ENCODE measurements at regions not wholly inside any gene's neighbourhood (a gene's known extent, or its start where the extent isn't known, plus 50 kb on each side); places are given as distances from the start of the nearest gene placed in this dataset.

- Histone ChIP-seq H3K27me3 (ENCODE audit: control insufficient read depth in 2 of 2, insufficient read depth in 1 of 2, low read length in 1 of 2) (no peaks in the 10 kb centered on the region), H3K36me3 (ENCODE audit: control insufficient read depth in 2 of 2, insufficient read depth in 2 of 2, low read length in 1 of 2) (no peaks in the 10 kb centered on the region), H3K27ac (ENCODE audit: low read depth in 1 of 2, low read length in 1 of 2) (no peak overlapping the region), H3K4me3 (ENCODE audit: low read length in 2 of 2) (no peak overlapping the region), H3K9me3 (ENCODE audit: control insufficient read depth in 2 of 2, insufficient read depth in 1 of 2, low read length in 1 of 2) (no peaks in the 10 kb centered on the region), H3K4me1 (ENCODE audit: control insufficient read depth in 2 of 2, insufficient read depth in 2 of 2, low read length in 2 of 2) (no peaks in the 10 kb centered on the region)
- 98% methylated on average over 7 of the region's 7 CpGs for WGBS
- DNase-seq (ENCODE audit: low read depth in 6 of 9, low spot score in 9 of 9) = no peak
These were observed 130.2 kb downstream of the INHBB start for GRCh38 chr2:120476141-120476540.

GRCh38 chr2:120477198-120477597, 131.3 kb downstream of the INHBB start:
- WGBS = 77% methylated on average over 3 of the region's 3 CpGs
- Histone ChIP-seq H3K36me3 (ENCODE audit: control insufficient read depth in 2 of 2, insufficient read depth in 2 of 2, low read length in 1 of 2) (no peaks in the 10 kb centered on the region), H3K27ac (ENCODE audit: low read depth in 1 of 2, low read length in 1 of 2) (no peak overlapping the region), H3K9me3 (ENCODE audit: control insufficient read depth in 2 of 2, insufficient read depth in 1 of 2, low read length in 1 of 2) (no peaks in the 10 kb centered on the region), H3K27me3 (ENCODE audit: control insufficient read depth in 2 of 2, insufficient read depth in 1 of 2, low read length in 1 of 2) (no peaks in the 10 kb centered on the region), H3K4me3 (ENCODE audit: low read length in 2 of 2) (no peak overlapping the region), H3K4me1 (ENCODE audit: control insufficient read depth in 2 of 2, insufficient read depth in 2 of 2, low read length in 2 of 2) (no peaks in the 10 kb centered on the region)
- DNase-seq (ENCODE audit: low read depth in 6 of 9, low spot score in 9 of 9) = no peak

- DNase-seq (ENCODE audit: low read depth in 6 of 9, low spot score in 9 of 9) = no peak
- no peak overlapping the region for H3K27ac ChIP-seq (ENCODE audit: low read depth in 1 of 2, low read length in 1 of 2)
- H3K9me3 ChIP-seq (ENCODE audit: control insufficient read depth in 2 of 2, insufficient read depth in 1 of 2, low read length in 1 of 2) = no peaks in the 10 kb centered on the region
- no peak overlapping the region for H3K4me3 ChIP-seq (ENCODE audit: low read length in 2 of 2)
- WGBS = 96% methylated on average over 6 of the region's 6 CpGs
- H3K4me1 ChIP-seq (ENCODE audit: control insufficient read depth in 2 of 2, insufficient read depth in 2 of 2, low read length in 2 of 2) = no peaks in the 10 kb centered on the region
- H3K27me3 ChIP-seq (ENCODE audit: control insufficient read depth in 2 of 2, insufficient read depth in 1 of 2, low read length in 1 of 2) = no peaks in the 10 kb centered on the region
- H3K36me3 ChIP-seq (ENCODE audit: control insufficient read depth in 2 of 2, insufficient read depth in 2 of 2, low read length in 1 of 2) = no peaks in the 10 kb centered on the region
These were observed 132.0 kb downstream of the INHBB start for GRCh38 chr2:120477831-120478481.

- Histone ChIP-seq H3K27ac (ENCODE audit: low read depth in 1 of 2, low read length in 1 of 2) (no peak overlapping the region), H3K4me1 (ENCODE audit: control insufficient read depth in 2 of 2, insufficient read depth in 2 of 2, low read length in 2 of 2) (no peaks in the 10 kb centered on the region), H3K9me3 (ENCODE audit: control insufficient read depth in 2 of 2, insufficient read depth in 1 of 2, low read length in 1 of 2) (no peaks in the 10 kb centered on the region), H3K4me3 (ENCODE audit: low read length in 2 of 2) (no peak overlapping the region), H3K36me3 (ENCODE audit: control insufficient read depth in 2 of 2, insufficient read depth in 2 of 2, low read length in 1 of 2) (no peaks in the 10 kb centered on the region), H3K27me3 (ENCODE audit: control insufficient read depth in 2 of 2, insufficient read depth in 1 of 2, low read length in 1 of 2) (no peaks in the 10 kb centered on the region)
- DNase-seq (ENCODE audit: low read depth in 6 of 9, low spot score in 9 of 9) = no peak
- WGBS = 86% methylated on average over 9 of the region's 9 CpGs
These were observed 134.5 kb downstream of the INHBB start for GRCh38 chr2:120480346-120480902.

GRCh38 chr2:120480903-120481445, 135.0 kb downstream of the INHBB start:
- no peak for DNase-seq (ENCODE audit: low read depth in 6 of 9, low spot score in 9 of 9)
- no peak overlapping the region for H3K4me3 ChIP-seq (ENCODE audit: low read length in 2 of 2)
- no peaks in the 10 kb centered on the region for H3K4me1 ChIP-seq (ENCODE audit: control insufficient read depth in 2 of 2, insufficient read depth in 2 of 2, low read length in 2 of 2)
- no peak overlapping the region for H3K27ac ChIP-seq (ENCODE audit: low read depth in 1 of 2, low read length in 1 of 2)
- no peaks in the 10 kb centered on the region for H3K9me3 ChIP-seq (ENCODE audit: control insufficient read depth in 2 of 2, insufficient read depth in 1 of 2, low read length in 1 of 2)
- no peaks in the 10 kb centered on the region for H3K27me3 ChIP-seq (ENCODE audit: control insufficient read depth in 2 of 2, insufficient read depth in 1 of 2, low read length in 1 of 2)
- H3K36me3 ChIP-seq (ENCODE audit: control insufficient read depth in 2 of 2, insufficient read depth in 2 of 2, low read length in 1 of 2) = no peaks in the 10 kb centered on the region
- 97% methylated on average over 5 of the region's 5 CpGs for WGBS

GRCh38 chr2:120481446-120482194, 135.7 kb downstream of the INHBB start:
- Histone ChIP-seq H3K27ac (ENCODE audit: low read depth in 1 of 2, low read length in 1 of 2) (no peak overlapping the region), H3K4me3 (ENCODE audit: low read length in 2 of 2) (no peak overlapping the region), H3K27me3 (ENCODE audit: control insufficient read depth in 2 of 2, insufficient read depth in 1 of 2, low read length in 1 of 2) (no peaks in the 10 kb centered on the region), H3K9me3 (ENCODE audit: control insufficient read depth in 2 of 2, insufficient read depth in 1 of 2, low read length in 1 of 2) (no peaks in the 10 kb centered on the region), H3K4me1 (ENCODE audit: control insufficient read depth in 2 of 2, insufficient read depth in 2 of 2, low read length in 2 of 2) (no peaks in the 10 kb centered on the region), H3K36me3 (ENCODE audit: control insufficient read depth in 2 of 2, insufficient read depth in 2 of 2, low read length in 1 of 2) (no peaks in the 10 kb centered on the region)
- DNase-seq (ENCODE audit: low read depth in 6 of 9, low spot score in 9 of 9) = no peak
- whole genome bisulfite sequencing = 96% methylated on average over 17 of the region's 17 CpGs

GRCh38 chr2:120482334-120482733, 136.4 kb downstream of the INHBB start:
- Histone ChIP-seq H3K27me3 (ENCODE audit: control insufficient read depth in 2 of 2, insufficient read depth in 1 of 2, low read length in 1 of 2) (no peaks in the 10 kb centered on the region), H3K4me1 (ENCODE audit: control insufficient read depth in 2 of 2, insufficient read depth in 2 of 2, low read length in 2 of 2) (no peaks in the 10 kb centered on the region), H3K4me3 (ENCODE audit: low read length in 2 of 2) (no peak overlapping the region), H3K9me3 (ENCODE audit: control insufficient read depth in 2 of 2, insufficient read depth in 1 of 2, low read length in 1 of 2) (no peaks in the 10 kb centered on the region), H3K36me3 (ENCODE audit: control insufficient read depth in 2 of 2, insufficient read depth in 2 of 2, low read length in 1 of 2) (no peaks in the 10 kb centered on the region), H3K27ac (ENCODE audit: low read depth in 1 of 2, low read length in 1 of 2) (no peak overlapping the region)
- WGBS = 96% methylated on average over 9 of the region's 9 CpGs
- DNase-seq (ENCODE audit: low read depth in 6 of 9, low spot score in 9 of 9) = no peak

- H3K27me3 ChIP-seq (ENCODE audit: control insufficient read depth in 2 of 2, insufficient read depth in 1 of 2, low read length in 1 of 2) = no peaks in the 10 kb centered on the region
- WGBS = 93% methylated on average over 5 of the region's 5 CpGs
- H3K27ac ChIP-seq (ENCODE audit: low read depth in 1 of 2, low read length in 1 of 2) = no peak overlapping the region
- no peaks in the 10 kb centered on the region for H3K9me3 ChIP-seq (ENCODE audit: control insufficient read depth in 2 of 2, insufficient read depth in 1 of 2, low read length in 1 of 2)
- H3K36me3 ChIP-seq (ENCODE audit: control insufficient read depth in 2 of 2, insufficient read depth in 2 of 2, low read length in 1 of 2) = no peaks in the 10 kb centered on the region
- H3K4me1 ChIP-seq (ENCODE audit: control insufficient read depth in 2 of 2, insufficient read depth in 2 of 2, low read length in 2 of 2) = no peaks in the 10 kb centered on the region
- no peak overlapping the region for H3K4me3 ChIP-seq (ENCODE audit: low read length in 2 of 2)
- no peak for DNase-seq (ENCODE audit: low read depth in 6 of 9, low spot score in 9 of 9)
These were observed 137.4 kb downstream of the INHBB start for GRCh38 chr2:120483355-120483754.

GRCh38 chr2:120485096-120485495, 139.2 kb downstream of the INHBB start:
- Histone ChIP-seq H3K9me3 (ENCODE audit: control insufficient read depth in 2 of 2, insufficient read depth in 1 of 2, low read length in 1 of 2) (no peaks in the 10 kb centered on the region), H3K4me3 (ENCODE audit: low read length in 2 of 2) (no peak overlapping the region), H3K36me3 (ENCODE audit: control insufficient read depth in 2 of 2, insufficient read depth in 2 of 2, low read length in 1 of 2) (no peaks in the 10 kb centered on the region), H3K27me3 (ENCODE audit: control insufficient read depth in 2 of 2, insufficient read depth in 1 of 2, low read length in 1 of 2) (no peaks in the 10 kb centered on the region), H3K4me1 (ENCODE audit: control insufficient read depth in 2 of 2, insufficient read depth in 2 of 2, low read length in 2 of 2) (no peaks in the 10 kb centered on the region), H3K27ac (ENCODE audit: low read depth in 1 of 2, low read length in 1 of 2) (no peak overlapping the region)
- 95% methylated on average over 7 of the region's 7 CpGs for WGBS
- DNase-seq (ENCODE audit: low read depth in 6 of 9, low spot score in 9 of 9) = no peak
